Astrocyte (in vitro differentiated cells and primary cell): ENCODE measurements at regions not wholly inside any gene's neighbourhood (a gene's known extent, or its start where the extent isn't known, plus 50 kb on each side); places are given as distances from the start of the nearest gene placed in this dataset.

Experiments used
- DNase-seq: peaks from one replicate; pipeline ENCODE4 v3.0.0-alpha.2; 2010; ENCODE audit warnings: low read depth
- FAIRE-seq: peaks from 2 replicates; lab custom pipeline; 2011; peaks lifted over from hg19 to GRCh38; lab: Jason Lieb, UNC
- H2AFZ ChIP-seq: 2 replicates; pipeline ENCODE4 v1.6.0; 2012; ENCODE audit warnings: low read depth, low read length, inconsistent platforms
- H3K27ac ChIP-seq: 2 replicates; pipeline ENCODE4 v1.5.1; 2011; ENCODE audit warnings: low read depth, low read length, inconsistent platforms
- H3K27me3 ChIP-seq: 2 replicates; pipeline ENCODE4 v1.6.0; 2011; ENCODE audit warnings: low read length, inconsistent platforms; ENCODE audit not compliant: insufficient read depth
- H3K36me3 ChIP-seq: 2 replicates; pipeline ENCODE4 v1.5.1; 2011; ENCODE audit warnings: low read length, inconsistent platforms; ENCODE audit not compliant: insufficient read depth
- H3K4me1 ChIP-seq: 2 replicates; pipeline ENCODE4 v1.5.1; 2011; ENCODE audit warnings: low read length, inconsistent platforms; ENCODE audit not compliant: insufficient read depth
- H3K4me2 ChIP-seq: 2 replicates; pipeline ENCODE4 v1.6.0; 2012; ENCODE audit warnings: low read length, inconsistent platforms
- H3K4me3 ChIP-seq: 2 replicates; pipeline ENCODE4 v1.5.1; 2011; ENCODE audit warnings: low read depth, mild to moderate bottlenecking, low read length, inconsistent platforms; ENCODE audit not compliant: insufficient read depth
- H3K79me2 ChIP-seq: 2 replicates; pipeline ENCODE4 v1.6.0; 2012; ENCODE audit warnings: mild to moderate bottlenecking, low read length, inconsistent platforms; ENCODE audit not compliant: insufficient read depth
- H3K9ac ChIP-seq: 2 replicates; pipeline ENCODE4 v1.6.0; 2012; ENCODE audit warnings: mild to moderate bottlenecking, low read length, inconsistent platforms
- H3K9me3 ChIP-seq: 2 replicates; pipeline ENCODE4 v1.5.1; 2012; ENCODE audit warnings: low read depth, mild to moderate bottlenecking, low read length, inconsistent platforms; ENCODE audit not compliant: insufficient read depth
- H4K20me1 ChIP-seq: 2 replicates; pipeline ENCODE4 v1.6.0; 2012; ENCODE audit warnings: low read length, inconsistent platforms; ENCODE audit not compliant: insufficient read depth
- H3K27ac Mint-ChIP-seq: one replicate; pipeline ENCODE4 v1.8.0; 2021; ENCODE audit warnings: mild to moderate bottlenecking, mixed read lengths; ENCODE audit not compliant: unreplicated experiment
- H3K27me3 Mint-ChIP-seq: one replicate; pipeline ENCODE4 v1.8.0; 2021; ENCODE audit warnings: low read depth, mixed read lengths; ENCODE audit not compliant: unreplicated experiment
- H3K36me3 Mint-ChIP-seq: one replicate; pipeline ENCODE4 v1.8.0; 2021; ENCODE audit warnings: low read depth, mixed read lengths; ENCODE audit not compliant: unreplicated experiment
- H3K4me1 Mint-ChIP-seq: one replicate; pipeline ENCODE4 v1.8.0; 2021; ENCODE audit warnings: low read depth, mixed read lengths; ENCODE audit not compliant: unreplicated experiment
- H3K4me3 Mint-ChIP-seq: one replicate; pipeline ENCODE4 v1.8.0; 2021; ENCODE audit warnings: mild to moderate bottlenecking, moderate library complexity, mixed read lengths; ENCODE audit not compliant: unreplicated experiment
- H3K9me3 Mint-ChIP-seq: one replicate; pipeline ENCODE4 v1.8.0; 2021; ENCODE audit warnings: mild to moderate bottlenecking, mixed read lengths; ENCODE audit not compliant: unreplicated experiment
- CTCF ChIP-seq: IDR thresholded peaks from 2 replicates; pipeline ENCODE4 v1.5.1; 2011; ENCODE audit warnings: low read depth, mild to moderate bottlenecking, inconsistent platforms, low read length, moderate library complexity; ENCODE audit not compliant: insufficient read depth
- EZH2 ChIP-seq: IDR thresholded peaks from 2 replicates; pipeline ENCODE4 v1.6.1; 2012; ENCODE audit warnings: mild to moderate bottlenecking, low read length, inconsistent platforms; ENCODE audit not compliant: insufficient read depth

- Histone ChIP-seq H3K27ac (no peak overlapping the region), H2AFZ (no peak overlapping the region), H3K4me1 (no peaks in the 10 kb centered on the region), H3K27me3 (peaks cover 8% of the 10 kb centered on the region), H3K9ac (no peak overlapping the region), H3K9me3 (no peaks in the 10 kb centered on the region), H4K20me1 (no peaks in the 10 kb centered on the region), H3K36me3 (no peaks in the 10 kb centered on the region), H3K4me3 (no peak overlapping the region), H3K79me2 (no peaks in the 10 kb centered on the region), H3K4me2 (no peak overlapping the region)
- no peak for DNase-seq
- TF ChIP-seq CTCF = no peak
- no peak for TF ChIP-seq EZH2
- no peaks in the 10 kb centered on the region for H3K9me3 Mint-ChIP-seq
- no peak for FAIRE-seq
- no peak overlapping the region for H3K4me3 Mint-ChIP-seq
- peaks cover 15% of the 10 kb centered on the region for H3K27me3 Mint-ChIP-seq
- H3K36me3 Mint-ChIP-seq = no peaks in the 10 kb centered on the region
- H3K4me1 Mint-ChIP-seq = peaks cover 5% of the 10 kb centered on the region
- no peak overlapping the region for H3K27ac Mint-ChIP-seq
Observed at GRCh38 chr1:25167269-25168192, 64.8 kb downstream of the SYF2 start.

- Histone ChIP-seq H2AFZ (no peak overlapping the region), H3K4me1 (no peaks in the 10 kb centered on the region), H3K9ac (no peak overlapping the region), H3K36me3 (no peaks in the 10 kb centered on the region), H3K4me2 (no peak overlapping the region), H3K4me3 (no peak overlapping the region), H3K79me2 (no peaks in the 10 kb centered on the region), H3K9me3 (no peaks in the 10 kb centered on the region), H4K20me1 (no peaks in the 10 kb centered on the region), H3K27ac (no peak overlapping the region), H3K27me3 (peaks cover 8% of the 10 kb centered on the region)
- no peaks in the 10 kb centered on the region for H3K36me3 Mint-ChIP-seq
- peaks cover 5% of the 10 kb centered on the region for H3K4me1 Mint-ChIP-seq
- no peak overlapping the region for H3K27ac Mint-ChIP-seq
- H3K4me3 Mint-ChIP-seq = no peak overlapping the region
- no peak for FAIRE-seq
- DNase-seq = no peak
- no peak for TF ChIP-seq CTCF
- TF ChIP-seq EZH2 = no peak
- no peaks in the 10 kb centered on the region for H3K9me3 Mint-ChIP-seq
- peaks cover 17% of the 10 kb centered on the region for H3K27me3 Mint-ChIP-seq
Observed at GRCh38 chr1:25166847-25167246, 65.5 kb downstream of the SYF2 start.

GRCh38 chr1:25163986-25164385, 68.3 kb downstream of the SYF2 start:
- H3K27me3 Mint-ChIP-seq = peaks cover 30% of the 10 kb centered on the region
- no peak overlapping the region for H3K4me3 ChIP-seq
- H3K4me2 ChIP-seq = no peak overlapping the region
- H3K36me3 ChIP-seq = no peaks in the 10 kb centered on the region
- no peaks in the 10 kb centered on the region for H3K9me3 ChIP-seq
- H3K27ac Mint-ChIP-seq = no peak overlapping the region
- no peaks in the 10 kb centered on the region for H3K4me1 ChIP-seq
- no peak for TF ChIP-seq EZH2
- no peak for TF ChIP-seq CTCF
- H3K27ac ChIP-seq = no peak overlapping the region
- H3K4me3 Mint-ChIP-seq = no peak overlapping the region
- FAIRE-seq (no peak), DNase-seq (no peak)
- H3K4me1 Mint-ChIP-seq = peaks cover 5% of the 10 kb centered on the region
- no peak overlapping the region for H2AFZ ChIP-seq
- H3K9ac ChIP-seq = no peak overlapping the region
- peaks cover 12% of the 10 kb centered on the region for H3K27me3 ChIP-seq
- H3K79me2 ChIP-seq = no peaks in the 10 kb centered on the region
- no peaks in the 10 kb centered on the region for H4K20me1 ChIP-seq
- H3K9me3 Mint-ChIP-seq = no peaks in the 10 kb centered on the region
- no peaks in the 10 kb centered on the region for H3K36me3 Mint-ChIP-seq
